T-helper 1 cell treated with Interleukin-12 subunit alpha and Interleukin-12 subunit beta and Interleukin-4 antibody, amounts not matched to agents 30 μg/mL and 1 μg/mL, for 36 hours (primary cell): ENCODE measurements at regions not wholly inside any gene's neighbourhood (a gene's known extent, or its start where the extent isn't known, plus 50 kb on each side); places are given as distances from the start of the nearest gene placed in this dataset.
"Not testable (repeated sequence)": the region's sequence is repeated elsewhere in the genome, so short reads cannot be mapped to it uniquely, and the experiment has no call there.

ENCODE experiments used
- H3K27ac Mint-ChIP-seq: one replicate; pipeline ENCODE4 v1.8.0; 2021; ENCODE audit warnings: mild to moderate bottlenecking, mixed read lengths
- H3K27me3 Mint-ChIP-seq: one replicate; pipeline ENCODE4 v1.8.0; 2021; ENCODE audit warnings: low read depth, mixed read lengths
- H3K36me3 Mint-ChIP-seq: one replicate; pipeline ENCODE4 v1.8.0; 2021; ENCODE audit warnings: low read depth, mixed read lengths
- H3K4me1 Mint-ChIP-seq: one replicate; pipeline ENCODE4 v1.8.0; 2021; ENCODE audit warnings: low read depth, mixed read lengths
- H3K4me3 Mint-ChIP-seq: one replicate; pipeline ENCODE4 v1.8.0; 2021; ENCODE audit warnings: mild to moderate bottlenecking, moderate library complexity, mixed read lengths
- H3K9me3 Mint-ChIP-seq: one replicate; pipeline ENCODE4 v1.8.0; 2021; ENCODE audit warnings: mixed read lengths

DNA sequence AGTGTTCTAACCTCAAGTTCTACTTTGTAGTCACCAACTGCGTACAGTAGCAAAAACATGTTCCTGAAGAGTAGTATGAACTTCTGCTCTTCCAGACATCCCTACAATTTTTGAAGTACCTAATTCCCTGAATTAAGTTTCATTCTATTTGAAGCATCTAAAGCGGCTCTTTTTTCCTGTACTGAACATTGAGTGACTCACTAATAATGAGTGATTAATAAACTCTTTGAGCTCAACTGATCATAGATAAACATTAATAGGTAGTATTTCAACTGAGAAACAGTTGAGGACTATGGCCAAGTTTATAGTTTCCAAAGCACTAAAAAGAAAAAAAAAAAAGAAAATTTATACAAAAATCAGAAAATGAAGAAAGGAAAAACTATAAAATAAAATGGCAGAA is 683.1 kb downstream of the LTN1 start:
- Mint-ChIP-seq H3K9me3 (no peaks in the 10 kb centered on the region), H3K27ac (no peak overlapping the region), H3K27me3 (no peaks in the 10 kb centered on the region), H3K36me3 (no peaks in the 10 kb centered on the region), H3K4me3 (no peak overlapping the region), H3K4me1 (no peaks in the 10 kb centered on the region)

DNA sequence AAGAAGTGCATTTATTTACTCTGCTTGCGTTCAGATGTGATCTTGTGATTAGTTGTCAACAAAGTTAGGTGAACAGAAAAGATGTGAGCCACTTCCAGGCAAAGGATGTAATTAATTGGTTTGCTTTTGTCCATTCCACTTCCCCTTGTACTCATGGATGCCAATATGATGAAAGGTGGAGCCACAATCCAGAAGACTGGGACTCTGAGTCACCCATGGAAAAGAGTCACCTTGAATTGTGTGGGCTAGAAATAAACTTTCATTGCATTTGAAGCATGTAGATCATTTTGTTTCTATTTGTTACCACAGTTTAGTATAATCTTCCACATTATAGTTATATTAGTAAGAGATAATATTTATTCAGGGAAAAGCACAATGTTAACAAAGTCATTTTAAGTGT is 684.2 kb downstream of the LTN1 start:
- Mint-ChIP-seq H3K4me1 (no peaks in the 10 kb centered on the region), H3K27me3 (no peaks in the 10 kb centered on the region), H3K27ac (no peak overlapping the region), H3K9me3 (no peaks in the 10 kb centered on the region), H3K4me3 (no peak overlapping the region), H3K36me3 (no peaks in the 10 kb centered on the region)

DNA sequence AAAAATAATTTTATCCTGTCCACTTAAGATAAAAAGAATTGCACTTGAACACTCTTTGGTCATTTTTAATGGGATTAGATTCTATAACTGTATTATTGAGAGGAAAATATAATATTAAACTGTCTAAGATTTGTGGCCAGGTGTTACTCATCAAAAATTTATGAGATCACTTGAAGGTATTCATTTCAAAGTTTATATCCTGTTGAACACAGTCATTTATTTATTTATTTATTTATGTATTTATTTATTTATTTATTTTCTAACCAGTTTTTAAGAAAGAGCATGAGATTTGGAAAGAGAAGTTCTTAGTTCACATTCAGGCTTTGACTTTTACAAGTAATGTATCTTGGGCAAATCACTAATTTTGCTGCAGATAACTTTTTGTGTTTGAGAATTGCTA is 692.7 kb downstream of the LTN1 start:
- no peak overlapping the region for H3K4me3 Mint-ChIP-seq
- no peaks in the 10 kb centered on the region for H3K9me3 Mint-ChIP-seq
- no peaks in the 10 kb centered on the region for H3K4me1 Mint-ChIP-seq
- H3K27me3 Mint-ChIP-seq: no peaks in the 10 kb centered on the region
- H3K27ac Mint-ChIP-seq: no peak overlapping the region
- H3K36me3 Mint-ChIP-seq: no peaks in the 10 kb centered on the region

DNA sequence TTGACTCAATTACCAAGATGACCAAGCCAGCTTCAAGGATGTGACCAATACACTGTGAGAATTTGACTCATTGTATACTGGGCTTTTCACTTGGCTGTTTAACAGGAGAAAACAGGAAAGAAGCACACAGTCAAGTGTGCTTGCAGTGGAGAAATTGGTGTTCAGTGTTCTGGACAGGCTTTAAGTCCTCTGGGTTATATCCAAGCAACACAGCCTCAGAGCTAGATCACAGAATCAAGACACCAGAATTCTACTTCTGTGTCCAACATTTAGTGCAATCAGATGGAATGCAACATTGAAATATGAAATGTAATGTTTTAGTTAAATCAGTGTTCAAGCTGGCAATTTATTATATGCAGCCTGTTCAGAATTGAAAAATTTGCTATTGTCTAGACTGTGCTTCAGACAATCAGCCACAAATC is 694.4 kb downstream of the LTN1 start:
- Mint-ChIP-seq H3K9me3 (no peaks in the 10 kb centered on the region), H3K36me3 (no peaks in the 10 kb centered on the region), H3K4me1 (no peaks in the 10 kb centered on the region), H3K4me3 (no peak overlapping the region), H3K27ac (no peak overlapping the region), H3K27me3 (no peaks in the 10 kb centered on the region)

DNA sequence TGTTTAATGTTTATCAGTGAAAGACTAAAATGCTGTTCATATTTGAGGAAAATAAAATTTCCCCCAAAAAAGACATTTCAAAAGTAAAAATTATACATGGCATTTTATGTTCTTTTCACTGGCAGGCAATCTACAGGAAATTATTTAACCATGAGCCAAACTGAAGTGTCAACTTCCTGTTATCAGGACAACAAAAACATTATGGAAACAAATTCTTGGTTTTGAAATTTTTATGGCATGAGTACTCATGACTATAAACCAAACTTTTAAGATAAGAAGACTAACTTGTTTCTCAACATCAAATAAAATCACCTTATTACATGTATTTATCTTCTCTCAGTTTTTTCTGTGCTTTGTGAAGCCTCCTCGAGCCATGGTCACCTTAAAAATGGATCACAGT is 698.6 kb downstream of the LTN1 start:
- peaks cover 12% of the 10 kb centered on the region for H3K9me3 Mint-ChIP-seq
- no peaks in the 10 kb centered on the region for H3K27me3 Mint-ChIP-seq
- no peaks in the 10 kb centered on the region for H3K36me3 Mint-ChIP-seq
- no peak overlapping the region for H3K4me3 Mint-ChIP-seq
- H3K4me1 Mint-ChIP-seq: no peaks in the 10 kb centered on the region
- no peak overlapping the region for H3K27ac Mint-ChIP-seq

DNA sequence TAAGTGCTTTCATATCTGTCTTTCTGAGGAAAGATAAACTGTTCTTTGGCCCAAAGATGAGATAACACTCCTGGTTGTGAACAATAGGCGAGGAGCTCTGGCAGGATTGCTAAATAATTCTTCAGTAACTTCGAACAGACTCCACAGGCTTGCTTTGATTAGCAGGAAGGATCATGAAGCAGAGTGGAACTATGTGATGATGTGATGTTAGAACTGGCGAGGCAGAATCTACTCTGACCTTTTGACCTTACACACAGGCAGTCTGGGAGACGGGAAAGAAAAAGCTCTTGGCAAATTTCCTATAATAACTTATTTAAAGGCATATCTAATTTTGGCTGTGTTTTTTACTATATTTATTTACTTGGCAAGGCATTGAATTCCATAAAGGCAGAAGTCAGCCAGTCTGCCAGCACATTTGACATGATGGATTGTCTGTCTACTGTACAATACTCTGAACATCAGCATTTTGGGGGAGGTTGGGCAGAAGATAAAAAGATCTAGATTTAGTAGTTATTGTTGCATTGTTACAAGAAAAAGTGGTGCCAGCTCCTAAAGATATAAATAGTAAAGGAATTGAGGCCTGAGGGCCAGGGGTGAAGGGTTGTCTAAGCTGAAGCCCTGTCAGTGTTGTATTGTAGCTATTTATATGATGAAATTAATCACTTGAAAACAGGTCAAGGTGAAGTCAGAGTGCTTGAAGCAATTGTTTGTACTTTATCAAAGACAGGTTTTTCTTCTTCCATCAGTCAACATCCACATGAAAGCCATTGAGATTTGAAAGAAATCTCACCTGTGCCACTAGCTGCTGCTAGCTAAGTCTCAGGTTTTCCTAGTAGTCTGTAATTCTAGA is 708.8 kb downstream of the LTN1 start:
- Mint-ChIP-seq H3K27me3 (no peaks in the 10 kb centered on the region), H3K4me1 (no peaks in the 10 kb centered on the region), H3K27ac (no peak overlapping the region), H3K36me3 (no peaks in the 10 kb centered on the region), H3K4me3 (no peak overlapping the region), H3K9me3 (peaks cover 3% of the 10 kb centered on the region)

DNA sequence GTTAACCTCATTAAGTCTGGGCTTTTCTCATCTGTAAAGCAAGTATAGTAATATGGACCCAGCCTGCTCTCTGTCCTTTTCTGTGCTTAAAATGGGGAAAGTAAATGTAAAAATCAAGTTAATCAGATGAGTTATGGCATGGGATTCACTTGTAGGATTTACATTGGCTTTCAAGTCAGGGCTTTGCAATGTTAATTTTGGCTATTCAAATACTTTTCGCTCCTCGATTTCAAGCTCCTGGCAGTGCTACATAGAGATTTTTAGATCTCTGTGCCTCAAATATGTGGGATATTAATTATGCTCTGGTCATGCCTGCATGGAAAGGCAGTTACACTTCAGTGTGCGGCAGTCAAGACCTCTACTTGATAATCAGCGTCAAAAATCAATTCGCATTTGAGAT is 709.8 kb downstream of the LTN1 start:
- H3K27ac Mint-ChIP-seq: no peak overlapping the region
- no peak overlapping the region for H3K4me3 Mint-ChIP-seq
- H3K4me1 Mint-ChIP-seq: no peaks in the 10 kb centered on the region
- H3K36me3 Mint-ChIP-seq: no peaks in the 10 kb centered on the region
- H3K9me3 Mint-ChIP-seq: peaks cover 3% of the 10 kb centered on the region
- no peaks in the 10 kb centered on the region for H3K27me3 Mint-ChIP-seq

DNA sequence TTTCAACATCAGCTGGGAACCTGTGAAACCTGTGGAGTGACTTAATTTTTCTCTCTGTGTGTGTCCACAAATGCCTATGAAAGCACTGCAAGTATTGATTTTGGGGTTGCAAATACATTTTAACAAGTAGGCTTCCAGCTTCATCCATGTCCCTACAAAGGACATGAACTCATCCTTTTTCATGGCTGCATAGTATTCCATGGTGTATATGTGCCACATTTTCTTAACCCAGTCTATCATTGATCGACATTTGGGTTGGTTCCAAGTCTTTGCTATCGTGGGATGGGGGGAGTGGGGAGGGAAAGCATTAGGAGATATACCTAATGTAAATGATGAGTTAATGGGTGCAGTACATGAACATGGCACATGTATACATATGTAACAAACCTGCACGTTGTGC is 711.3 kb downstream of the LTN1 start:
- not testable (repeated sequence) for H3K36me3 Mint-ChIP-seq, H3K27ac Mint-ChIP-seq, H3K4me3 Mint-ChIP-seq, H3K27me3 Mint-ChIP-seq, H3K9me3 Mint-ChIP-seq, H3K4me1 Mint-ChIP-seq

DNA sequence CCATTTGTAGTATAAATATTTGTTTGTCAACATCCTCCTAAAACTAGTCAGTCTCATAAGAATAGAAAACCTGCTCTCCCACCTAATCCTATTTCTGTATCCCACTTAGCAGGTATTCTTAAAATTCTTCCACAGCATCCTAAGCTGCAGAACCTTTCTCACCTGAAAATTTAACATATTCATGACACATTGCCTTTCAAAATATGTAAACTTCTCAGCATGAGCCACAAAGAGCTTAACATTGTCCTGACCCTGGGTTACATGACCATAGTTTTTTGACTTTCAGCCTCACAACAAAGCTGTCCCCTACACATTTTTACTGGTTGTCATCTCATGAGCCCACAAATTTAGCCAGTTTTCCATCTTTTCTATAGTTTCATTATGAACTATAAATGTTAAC is 712.1 kb downstream of the LTN1 start:
- Mint-ChIP-seq H3K27ac (no peak overlapping the region), H3K9me3 (peaks cover 3% of the 10 kb centered on the region), H3K36me3 (no peaks in the 10 kb centered on the region), H3K4me1 (no peaks in the 10 kb centered on the region), H3K27me3 (no peaks in the 10 kb centered on the region), H3K4me3 (no peak overlapping the region)

DNA sequence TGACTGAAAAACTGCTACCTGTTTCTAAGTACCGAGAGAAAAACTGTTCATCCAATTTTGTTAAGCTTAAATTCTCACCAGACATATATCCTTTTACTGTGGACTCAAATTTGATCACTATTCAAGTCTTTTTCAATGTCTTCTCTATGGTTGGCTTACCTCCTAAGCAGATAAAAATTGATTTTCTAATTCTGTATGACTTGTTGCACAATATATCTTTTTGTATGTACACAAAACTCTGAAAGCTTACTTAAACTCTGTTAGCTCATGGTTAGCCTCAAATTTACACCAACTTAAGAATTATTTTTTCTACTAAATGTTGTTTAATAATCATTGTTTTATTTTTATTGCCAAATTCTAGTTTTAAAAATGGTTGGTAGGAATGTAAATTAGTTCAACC is 715.4 kb downstream of the LTN1 start:
- H3K4me1 Mint-ChIP-seq: no peaks in the 10 kb centered on the region

DNA sequence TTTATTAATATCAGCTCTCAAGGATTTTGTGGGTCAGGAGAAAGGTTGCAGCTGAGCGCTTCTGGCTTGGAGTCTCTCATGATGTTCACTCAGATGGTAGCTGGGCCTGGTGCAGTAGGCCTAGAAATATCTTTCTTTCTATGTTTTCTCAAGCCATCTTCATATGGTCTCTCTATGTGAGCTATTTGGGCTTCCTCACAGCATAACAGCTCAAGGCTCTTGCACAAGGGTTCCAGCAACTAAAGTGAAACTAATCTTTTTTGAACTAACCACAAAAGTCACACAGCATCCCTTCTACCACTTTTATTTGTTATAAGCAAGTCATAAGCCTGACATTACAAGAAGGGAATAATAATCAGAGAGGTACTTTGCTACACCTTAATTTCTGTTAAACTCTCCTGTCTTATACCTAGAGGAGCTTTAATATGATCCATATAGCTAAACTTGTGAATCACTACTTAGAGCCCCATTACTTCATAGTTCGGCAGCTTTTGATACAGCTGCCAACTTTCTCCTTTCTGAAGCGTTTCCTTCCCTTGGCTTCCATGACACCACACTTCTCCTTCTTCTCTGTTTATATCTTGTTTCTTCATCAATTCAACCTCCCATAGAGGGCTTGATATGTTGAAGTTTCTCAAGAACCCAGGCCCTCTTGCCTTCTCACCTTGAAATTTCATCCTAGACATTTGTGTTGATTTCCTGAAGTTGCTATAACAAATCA is 720.2 kb downstream of the LTN1 start:
- Mint-ChIP-seq H3K9me3 (no peaks in the 10 kb centered on the region), H3K4me3 (no peak overlapping the region), H3K4me1 (no peaks in the 10 kb centered on the region), H3K27ac (no peak overlapping the region), H3K27me3 (no peaks in the 10 kb centered on the region), H3K36me3 (no peaks in the 10 kb centered on the region)

More for the DNA sequence above, 715.4 kb downstream of the LTN1 start:
- Mint-ChIP-seq H3K36me3 (no peaks in the 10 kb centered on the region), H3K27ac (no peak overlapping the region), H3K27me3 (no peaks in the 10 kb centered on the region), H3K4me3 (no peak overlapping the region), H3K9me3 (peaks cover 3% of the 10 kb centered on the region)

DNA sequence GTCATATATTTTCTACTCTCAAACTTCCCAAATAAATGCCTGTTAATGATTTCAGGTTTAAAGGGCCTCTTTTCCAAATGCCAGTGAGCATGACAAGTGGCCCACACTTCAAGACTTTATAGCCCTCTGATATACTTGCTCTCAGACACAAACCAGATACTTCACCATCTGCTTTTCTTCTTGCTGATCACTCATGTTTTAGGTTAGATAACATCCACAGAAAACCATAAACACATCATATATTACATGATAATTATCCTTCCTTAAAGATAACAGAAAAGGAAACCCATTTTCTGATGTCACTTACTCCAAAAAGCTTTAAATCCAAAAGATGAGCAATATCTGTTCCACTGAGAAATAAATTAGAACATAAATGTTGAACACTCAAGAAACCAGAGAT is 723.5 kb downstream of the LTN1 start:
- no peak overlapping the region for H3K4me3 Mint-ChIP-seq
- no peaks in the 10 kb centered on the region for H3K36me3 Mint-ChIP-seq
- no peak overlapping the region for H3K27ac Mint-ChIP-seq
- H3K4me1 Mint-ChIP-seq: no peaks in the 10 kb centered on the region
- no peaks in the 10 kb centered on the region for H3K9me3 Mint-ChIP-seq
- H3K27me3 Mint-ChIP-seq: no peaks in the 10 kb centered on the region

DNA sequence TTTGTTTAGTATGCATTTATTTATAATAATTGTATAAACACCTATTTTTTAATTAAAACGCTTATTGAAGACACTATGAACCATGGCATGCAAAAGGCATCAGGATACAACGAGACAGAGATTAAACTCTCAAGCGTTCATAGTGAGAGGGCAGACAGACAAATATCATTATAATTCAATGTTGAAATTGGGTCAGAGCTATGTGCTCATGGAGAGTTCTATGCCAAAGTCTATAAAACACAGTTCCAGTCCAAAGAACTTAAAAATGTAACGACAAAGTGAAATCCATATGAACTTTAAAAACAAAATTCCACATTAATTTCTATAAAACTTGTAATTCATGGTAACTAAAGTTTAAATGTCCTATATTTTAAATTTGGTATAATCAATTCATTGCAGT is 724.0 kb downstream of the LTN1 start:
- no peaks in the 10 kb centered on the region for H3K4me1 Mint-ChIP-seq
- no peaks in the 10 kb centered on the region for H3K27me3 Mint-ChIP-seq
- no peaks in the 10 kb centered on the region for H3K9me3 Mint-ChIP-seq
- no peak overlapping the region for H3K27ac Mint-ChIP-seq
- H3K36me3 Mint-ChIP-seq: no peaks in the 10 kb centered on the region
- H3K4me3 Mint-ChIP-seq: no peak overlapping the region

DNA sequence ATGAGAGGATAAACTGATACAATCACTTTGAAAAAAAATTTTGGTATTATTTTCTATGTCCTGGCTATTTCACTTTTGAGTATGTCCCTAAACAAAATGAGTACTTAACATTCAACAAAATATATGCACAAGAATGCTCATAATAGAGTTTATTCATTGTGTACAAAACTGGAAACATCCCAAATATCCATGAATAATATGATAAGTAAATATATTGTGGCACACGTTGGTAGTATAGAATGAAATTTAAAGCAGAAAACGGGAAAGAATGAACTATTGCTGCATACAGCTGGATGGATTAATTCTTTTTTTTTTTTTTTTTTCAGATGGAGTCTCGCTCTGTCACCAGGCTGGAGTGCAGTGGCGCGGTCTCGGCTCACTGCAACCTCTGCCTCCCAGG is 725.2 kb downstream of the LTN1 start:
- Mint-ChIP-seq H3K4me3 (no peak overlapping the region), H3K36me3 (no peaks in the 10 kb centered on the region), H3K27me3 (no peaks in the 10 kb centered on the region), H3K27ac (no peak overlapping the region), H3K9me3 (no peaks in the 10 kb centered on the region), H3K4me1 (no peaks in the 10 kb centered on the region)

DNA sequence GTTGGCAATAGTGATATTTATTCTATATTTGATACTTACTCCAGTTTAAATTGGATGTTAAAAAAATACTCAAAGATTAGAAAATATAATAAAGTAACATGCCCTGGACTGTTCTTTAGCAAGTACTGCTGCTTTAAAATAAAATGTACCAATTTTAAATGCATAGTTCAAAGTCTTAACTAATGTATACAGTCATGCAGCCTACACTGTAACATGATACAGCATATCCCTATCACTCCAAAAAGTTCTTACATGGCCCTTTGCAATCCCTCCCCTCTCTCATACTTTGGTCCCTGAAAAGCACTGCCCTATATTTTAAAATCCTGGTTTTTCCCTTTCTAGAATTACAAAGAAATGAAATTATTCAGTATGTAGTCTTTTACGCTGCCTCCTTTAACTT is 726.6 kb downstream of the LTN1 start:
- Mint-ChIP-seq H3K27me3 (no peaks in the 10 kb centered on the region), H3K4me3 (no peak overlapping the region), H3K4me1 (no peaks in the 10 kb centered on the region), H3K9me3 (no peaks in the 10 kb centered on the region), H3K36me3 (no peaks in the 10 kb centered on the region), H3K27ac (no peak overlapping the region)
